ENCODE measurements at regions not wholly inside any gene's neighbourhood (a gene's known extent, or its start where the extent isn't known, plus 50 kb on each side); places are given as distances from the start of the nearest gene placed in this dataset.
"Not testable (repeated sequence)": the region's sequence is repeated elsewhere in the genome, so short reads cannot be mapped to it uniquely, and the experiment has no call there.

DNA sequence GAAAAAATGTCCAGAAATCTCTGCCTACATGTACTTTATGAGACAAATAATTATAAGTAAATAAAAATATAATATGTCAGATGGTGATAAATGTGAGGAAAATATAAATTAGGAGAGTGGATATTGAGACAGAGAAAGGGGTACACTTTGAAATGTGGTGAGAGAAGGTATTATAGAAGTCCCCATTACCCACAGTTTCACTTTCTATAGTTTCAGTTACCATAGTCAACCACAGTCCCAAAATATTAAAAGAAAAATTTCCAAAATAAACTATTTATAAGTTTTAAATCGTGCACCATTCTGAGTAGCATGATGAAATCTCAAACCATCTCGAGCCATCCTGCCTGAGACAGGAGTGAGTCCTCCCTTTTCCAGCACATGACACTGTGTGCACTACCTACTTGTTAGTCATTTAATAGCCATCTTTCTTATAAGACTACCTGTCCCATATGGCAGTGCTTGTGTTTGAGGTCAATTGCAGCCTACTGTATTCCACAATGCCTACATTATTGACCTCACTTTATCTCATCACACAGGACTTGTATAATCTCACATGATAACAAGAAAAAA is 653.7 kb downstream of the DACH1 start:
- no peak for DNase-seq

DNA sequence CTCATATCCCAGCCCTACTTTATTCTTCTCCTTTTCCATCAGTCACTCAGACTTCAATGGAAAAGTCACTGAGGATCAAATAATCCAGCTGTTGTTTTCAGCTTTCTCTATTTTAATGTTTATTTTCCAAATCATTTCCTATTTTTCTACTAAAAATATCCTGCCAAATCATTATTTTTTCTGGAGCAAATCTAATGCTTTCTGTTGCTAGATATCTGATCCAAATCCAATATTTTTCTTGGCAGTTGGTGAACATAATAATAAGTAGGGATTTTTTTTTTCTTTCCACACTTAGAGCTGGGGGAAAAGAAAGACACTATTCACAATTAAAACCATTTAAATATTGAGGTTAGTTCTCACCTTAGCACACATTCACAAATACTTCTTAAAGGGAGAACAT is 656.1 kb downstream of the DACH1 start:
- no peak for DNase-seq

DNA sequence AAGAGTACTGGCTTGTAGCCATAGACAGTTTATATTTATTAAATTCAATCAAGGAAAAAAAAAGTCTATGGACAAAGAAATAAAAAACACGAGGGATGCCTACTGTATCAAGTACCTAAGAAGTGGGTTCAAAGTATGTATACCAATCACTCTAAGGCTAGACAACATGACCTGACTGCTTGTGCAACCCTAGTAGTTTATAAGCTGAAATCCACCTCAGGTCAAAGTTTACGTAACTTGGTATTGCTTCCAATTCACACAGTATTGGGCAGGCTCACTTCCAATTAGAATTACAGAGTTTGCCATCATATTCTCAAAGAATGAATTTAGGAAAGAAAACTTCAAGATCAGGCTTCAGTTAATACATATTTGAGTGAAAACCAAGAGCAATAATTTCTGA is 657.8 kb downstream of the DACH1 start:
- no peak for DNase-seq

DNA sequence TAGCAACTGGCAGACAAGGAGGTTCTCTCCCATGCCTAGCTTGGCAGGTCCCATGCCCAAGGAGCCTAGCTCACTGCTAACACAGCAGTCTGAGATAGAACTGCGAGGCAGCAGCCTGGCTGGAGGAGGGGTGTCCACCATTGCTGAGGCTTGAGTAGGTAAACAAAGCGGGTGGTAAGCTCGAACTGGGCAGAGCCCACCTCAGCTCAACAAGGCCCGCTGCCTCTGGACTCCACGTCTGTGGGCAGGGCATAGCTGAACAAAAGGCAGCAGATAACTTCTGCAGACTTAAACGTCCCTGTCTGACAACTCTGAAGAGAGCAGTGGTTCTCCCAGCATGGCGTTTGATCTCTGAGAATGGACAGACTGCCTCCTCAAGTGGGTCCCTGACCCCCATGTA is 682.4 kb downstream of the DACH1 start:
- DNase-seq, result not testable (repeated sequence)

DNA sequence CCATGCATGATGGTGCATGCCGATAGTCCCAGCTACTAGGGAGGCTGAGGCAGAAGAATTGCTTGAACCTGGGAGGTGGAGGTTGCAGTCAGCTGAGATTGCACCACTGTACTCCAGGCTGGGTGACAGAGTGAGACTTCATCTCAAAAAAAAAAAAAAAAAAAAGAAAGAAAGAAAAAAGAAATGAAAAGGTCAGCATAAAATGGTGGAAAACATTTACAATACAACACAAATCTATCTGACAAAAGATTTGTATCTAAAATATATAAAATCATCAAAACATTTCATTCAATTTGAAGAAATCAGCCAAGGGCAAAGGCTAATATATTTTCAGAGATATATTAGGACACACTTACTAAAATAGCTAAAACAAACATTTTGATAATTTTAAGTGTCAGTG is 683.7 kb downstream of the DACH1 start:
- not testable (repeated sequence) for DNase-seq

DNA sequence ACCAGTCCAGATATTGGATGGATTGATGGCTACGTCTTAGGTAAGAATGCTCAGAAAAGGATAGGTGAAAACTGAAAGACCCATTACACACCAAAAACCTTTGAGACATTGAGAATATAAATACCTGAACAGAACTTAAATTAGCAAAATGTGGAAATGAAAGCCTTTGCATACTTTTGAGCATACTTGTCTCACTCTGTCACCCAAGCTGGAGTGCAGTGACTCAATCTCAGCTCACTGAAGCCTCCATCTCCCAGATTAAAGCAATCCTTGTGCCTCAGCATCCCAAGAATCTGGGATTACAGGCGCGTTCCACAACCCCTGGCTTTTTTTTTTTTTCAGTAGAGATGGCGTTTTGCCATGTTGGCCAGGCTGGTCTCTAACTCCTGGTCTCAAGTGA is 695.3 kb downstream of the DACH1 start:
- no peak for DNase-seq

DNA sequence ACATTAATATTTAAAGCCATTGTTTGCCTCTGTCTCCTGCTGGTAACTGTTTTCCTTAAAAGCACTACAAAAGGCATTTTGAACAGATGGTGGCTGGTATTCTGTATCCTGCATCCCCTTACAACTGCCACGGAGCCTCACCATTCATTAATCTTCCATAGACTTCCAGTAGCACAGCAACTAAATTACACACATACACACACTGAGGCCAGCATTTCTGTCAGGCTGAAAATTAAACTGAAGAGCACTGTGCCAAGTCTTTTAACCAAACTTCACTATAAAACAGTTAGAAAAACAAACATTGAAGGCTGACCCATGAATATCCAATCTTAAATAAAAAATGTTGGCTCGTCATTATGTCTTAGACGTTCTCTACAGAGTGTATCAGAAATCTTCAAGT is 697.8 kb downstream of the DACH1 start:
- DNase-seq, result no peak

DNA sequence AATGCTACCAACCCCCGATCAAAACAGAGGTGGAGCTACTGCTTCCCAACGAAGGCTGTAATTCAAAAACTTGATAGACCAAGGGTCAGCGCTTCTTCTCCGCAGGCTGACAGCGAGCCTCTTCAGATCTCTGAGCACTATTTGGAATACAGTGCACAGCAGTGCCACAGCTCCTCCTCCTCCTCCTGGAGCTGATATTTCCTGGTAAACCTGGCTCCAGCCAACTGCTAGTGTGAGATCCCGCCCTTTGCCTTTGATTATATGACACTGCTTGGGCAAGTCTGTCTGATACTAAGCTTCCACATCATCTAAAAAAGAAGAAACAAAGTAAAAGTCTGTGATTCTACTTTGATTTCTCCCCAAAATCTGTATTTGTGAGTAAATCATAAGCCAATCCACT is 710.5 kb downstream of the DACH1 start:
- DNase-seq, result no peak

DNA sequence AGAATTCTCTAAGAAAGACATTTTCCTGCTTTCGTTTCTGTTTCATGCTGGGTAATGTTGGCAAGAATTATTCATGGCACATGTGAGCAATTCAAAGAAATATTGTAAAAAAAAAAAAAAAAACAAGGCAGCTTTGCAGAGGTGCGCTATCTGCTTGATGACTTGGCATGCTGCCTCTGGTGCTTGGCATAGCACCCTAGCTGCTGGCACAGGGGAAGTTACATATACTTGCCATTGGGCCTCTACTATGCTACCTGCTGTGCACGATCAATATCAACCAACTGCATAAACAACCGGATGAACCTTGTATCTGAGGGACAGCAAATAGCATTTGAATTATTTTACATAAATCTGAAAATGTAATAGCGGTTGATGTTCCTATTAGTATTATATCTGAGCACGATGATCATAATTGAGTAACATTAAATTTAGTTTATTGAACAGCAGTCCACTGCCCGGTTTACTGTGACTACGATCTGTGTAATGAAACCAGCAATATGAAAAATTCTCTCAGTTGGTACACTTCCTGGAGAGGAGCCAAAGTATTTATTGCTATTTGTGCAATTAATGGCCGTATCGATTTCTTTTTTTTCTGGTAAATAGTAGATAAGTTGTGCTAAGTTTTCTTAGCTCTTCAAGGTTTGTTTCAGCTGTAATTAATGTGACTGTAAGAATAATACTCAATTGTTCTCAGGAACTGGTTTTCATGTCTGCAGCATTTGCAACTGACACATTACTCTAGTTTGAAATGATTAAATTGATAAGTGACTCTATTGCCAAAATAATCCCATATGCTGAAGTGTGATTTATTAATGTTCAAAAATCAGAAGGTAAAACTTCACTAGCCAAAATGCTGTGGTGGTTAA is 717.3 kb downstream of the DACH1 start:
- DNase-seq, result peak; percentile 19 to 35

DNA sequence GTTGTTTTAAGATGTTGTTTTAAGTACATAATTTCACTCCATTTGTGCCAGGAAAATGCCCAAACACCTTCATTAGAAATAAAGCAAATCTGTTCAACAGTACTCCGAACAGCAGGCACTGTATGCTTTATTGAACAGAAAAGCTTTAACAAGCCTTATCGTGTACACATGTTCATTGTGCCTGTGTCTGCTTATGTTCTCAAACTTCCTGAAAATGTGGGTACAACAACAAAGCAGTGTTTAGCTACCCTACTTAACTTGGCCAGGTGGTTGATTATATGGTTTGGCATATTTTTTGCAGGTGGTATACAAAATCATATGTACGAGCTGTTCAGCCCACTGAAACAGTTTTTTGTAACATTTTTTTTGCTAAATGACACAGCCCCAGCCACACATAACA is 718.0 kb downstream of the DACH1 start:
- no peak for DNase-seq

DNA sequence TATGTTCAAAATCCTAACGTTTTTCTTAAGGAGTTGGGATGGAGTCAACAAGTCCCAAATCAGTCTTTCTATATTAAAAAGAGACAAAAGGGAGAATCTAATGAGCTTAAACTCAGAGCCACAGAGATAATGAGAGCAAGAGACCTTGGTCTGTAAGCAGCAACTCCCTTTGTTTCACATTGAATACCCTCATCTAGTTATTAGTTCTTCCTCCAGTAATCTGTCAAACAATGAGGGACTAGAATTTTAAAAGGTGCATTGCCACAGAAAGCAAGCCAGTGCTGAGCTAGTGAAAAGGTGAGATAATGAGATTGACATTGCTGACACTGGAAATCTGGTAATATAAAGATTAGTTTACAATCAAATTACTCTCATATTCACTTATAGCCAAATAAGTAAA is 718.6 kb downstream of the DACH1 start:
- no peak for DNase-seq

DNA sequence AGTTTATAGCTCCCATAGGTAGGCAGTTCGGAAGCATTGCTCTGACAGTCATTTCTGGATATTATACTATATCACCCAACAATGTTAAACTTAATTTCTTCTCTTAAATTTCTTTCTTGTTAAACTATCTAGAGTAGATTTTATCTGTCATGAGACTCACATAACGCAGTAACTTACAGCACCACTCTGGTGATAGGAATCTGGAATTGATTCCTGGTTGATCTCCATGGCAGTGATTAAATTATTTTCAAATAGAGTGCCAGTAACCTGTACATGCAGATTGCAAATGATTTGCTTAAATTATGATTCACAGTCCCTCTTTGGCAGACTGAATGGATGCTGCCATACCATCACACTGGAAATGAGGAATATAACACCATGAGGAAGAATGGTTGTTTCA is 722.1 kb downstream of the DACH1 start:
- no peak for DNase-seq

DNA sequence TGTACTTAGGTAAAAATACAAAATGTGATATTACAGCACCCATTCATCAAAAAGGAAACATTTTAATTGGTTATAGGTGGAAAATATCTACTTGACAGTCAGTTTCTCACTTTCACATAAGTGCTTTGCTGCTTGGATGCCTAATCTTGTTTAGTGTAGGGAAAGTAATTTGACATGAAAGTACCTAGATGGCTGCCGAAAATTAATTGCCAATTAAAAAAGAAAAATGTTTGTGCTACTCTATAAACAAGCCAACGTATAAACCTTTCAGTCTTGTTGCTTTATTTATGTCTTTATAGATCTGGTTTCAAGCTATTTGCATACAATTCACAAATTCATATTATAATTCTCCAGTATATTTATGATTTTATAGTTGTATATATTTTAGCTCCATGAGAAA is 729.9 kb downstream of the DACH1 start:
- no peak for DNase-seq

DNA sequence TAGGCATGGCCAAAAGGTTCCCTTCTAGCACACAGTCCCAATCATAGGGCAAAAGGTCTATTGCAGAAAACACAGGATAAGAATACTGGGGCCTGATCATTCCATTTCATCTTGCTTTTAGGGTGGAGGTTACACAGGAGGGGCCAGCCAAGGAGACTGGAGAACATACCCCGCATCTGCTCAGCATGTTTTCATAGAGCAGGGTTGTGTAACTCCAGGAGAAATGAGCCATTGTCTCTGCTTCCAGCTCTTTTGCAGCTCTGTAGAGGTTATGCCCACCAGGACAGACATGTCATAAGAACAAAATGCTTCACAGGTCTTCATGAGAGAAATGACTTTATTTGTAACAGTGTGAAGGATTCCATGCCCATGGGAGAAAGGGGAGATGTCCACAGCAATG is 742.8 kb downstream of the DACH1 start:
- no peak for DNase-seq

DNA sequence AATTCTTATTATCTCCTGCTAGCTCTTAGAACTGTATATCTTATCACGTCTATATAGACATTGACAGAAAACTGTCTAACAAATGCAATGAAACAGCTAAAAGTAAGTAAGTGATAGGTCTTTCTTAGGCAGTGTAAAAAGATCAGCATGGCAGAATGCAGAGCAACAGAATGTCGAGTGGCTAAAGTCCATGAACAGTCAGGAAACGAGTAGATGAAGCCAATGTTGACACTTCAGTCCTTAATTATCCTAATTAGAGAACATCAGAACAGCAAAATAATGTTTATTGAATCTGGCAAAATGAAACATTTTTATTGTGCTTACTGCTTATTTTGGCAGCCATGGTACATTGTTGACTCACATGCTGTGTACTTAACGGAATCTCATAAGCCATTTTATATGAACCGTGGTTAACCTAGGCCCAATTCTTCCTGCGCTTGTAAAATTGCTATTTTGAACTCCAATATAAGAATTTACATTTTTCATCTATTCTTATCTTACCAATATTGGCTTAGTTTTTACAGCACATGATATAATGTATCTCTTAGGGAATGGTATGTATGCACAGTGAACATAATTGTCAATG is 748.1 kb downstream of the DACH1 start:
- DNase-seq, result no peak

DNA sequence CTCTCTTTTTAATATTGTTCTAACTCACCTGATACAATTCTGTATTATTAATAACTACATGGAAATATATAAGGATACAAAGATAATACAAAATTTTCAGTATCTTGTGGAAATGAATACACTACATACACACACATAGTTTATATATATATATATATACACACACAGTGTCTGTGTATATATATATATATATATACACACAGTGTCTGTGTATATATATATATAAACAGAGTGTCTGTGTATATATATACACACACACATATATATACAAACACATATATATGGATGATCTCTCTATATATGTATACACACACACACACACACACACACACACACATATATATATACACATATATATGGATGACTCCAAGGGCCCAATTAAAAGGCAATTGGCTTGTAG is 749.1 kb downstream of the DACH1 start:
- DNase-seq, result no peak

DNA sequence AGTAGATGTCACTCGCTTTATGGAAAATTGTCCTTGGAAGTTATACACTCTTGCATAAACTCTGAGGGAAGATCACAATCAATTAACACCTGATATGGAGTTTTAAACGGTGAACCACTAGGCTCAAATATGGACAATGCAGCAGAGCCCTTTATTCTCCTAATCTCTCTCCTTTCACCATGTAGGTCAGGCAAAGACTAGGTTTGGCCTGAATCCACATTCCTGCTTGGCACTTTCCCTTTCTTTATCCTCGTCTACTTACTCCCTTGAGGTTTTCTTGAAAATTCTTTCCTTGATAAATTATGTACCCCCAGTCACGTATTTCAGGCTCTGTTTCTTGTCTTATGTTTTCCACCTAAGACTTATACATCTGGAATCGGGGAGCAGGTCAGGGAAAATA is 751.7 kb downstream of the DACH1 start:
- DNase-seq, result no peak

DNA sequence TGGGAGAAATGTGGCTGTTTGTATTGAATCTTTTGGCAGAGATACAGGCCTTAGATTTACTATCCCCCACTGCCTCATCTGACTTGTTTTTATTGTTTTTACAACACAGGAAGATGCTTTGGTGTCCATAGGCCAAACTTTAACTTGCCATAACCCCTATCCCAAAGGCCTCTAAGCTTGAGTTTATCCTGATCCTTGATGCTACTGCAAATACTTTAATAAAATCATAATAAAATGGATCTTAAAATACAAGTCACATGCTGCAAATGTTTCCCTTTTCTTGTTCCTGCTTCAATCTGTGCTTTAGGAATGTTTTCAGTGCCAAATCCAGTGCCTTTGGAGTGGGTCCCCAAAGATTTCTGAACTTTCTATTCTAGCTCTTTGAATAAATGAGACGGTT is 770.6 kb downstream of the DACH1 start:
- DNase-seq, result no peak

DNA sequence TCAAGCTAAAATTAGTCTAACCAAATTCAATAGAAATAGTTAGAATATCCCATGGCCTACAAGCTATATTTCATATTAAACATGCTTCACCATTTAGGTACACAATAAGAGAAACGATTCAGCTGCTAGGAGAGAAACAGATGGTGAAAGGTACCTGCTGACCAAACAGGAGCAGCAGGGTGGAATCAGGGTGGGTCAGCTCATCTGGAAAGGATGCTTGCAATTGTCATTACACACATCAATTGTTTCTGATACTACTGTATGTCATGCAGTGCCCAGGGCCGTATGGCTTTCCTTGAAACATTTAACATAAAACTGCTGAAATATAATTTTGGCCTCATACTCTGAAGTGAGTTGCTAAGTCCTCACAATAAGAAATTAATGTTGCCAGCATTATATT is 776.0 kb downstream of the DACH1 start:
- peak in 1 of 2 experiments; percentile 5 for DNase-seq

DNA sequence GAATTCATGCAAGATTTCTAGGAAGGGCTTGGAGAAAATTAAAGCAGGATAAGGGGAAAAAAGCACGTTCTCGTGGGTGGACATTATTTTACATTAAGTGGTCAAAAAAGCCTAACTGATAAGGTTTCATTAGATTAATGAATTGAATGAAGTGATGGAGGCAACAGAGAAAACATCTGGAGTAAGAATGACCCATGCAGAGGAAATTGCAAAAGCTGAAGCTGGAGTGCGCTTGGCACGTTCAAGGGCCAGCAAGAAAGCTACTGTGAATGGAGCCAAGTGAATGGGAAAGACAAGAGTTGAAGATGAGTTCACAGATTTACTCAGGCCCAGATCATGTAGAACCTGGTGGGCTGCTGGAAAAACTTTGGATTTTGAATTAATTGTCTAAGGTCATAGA is 777.9 kb downstream of the DACH1 start:
- DNase-seq, result no peak

DNA sequence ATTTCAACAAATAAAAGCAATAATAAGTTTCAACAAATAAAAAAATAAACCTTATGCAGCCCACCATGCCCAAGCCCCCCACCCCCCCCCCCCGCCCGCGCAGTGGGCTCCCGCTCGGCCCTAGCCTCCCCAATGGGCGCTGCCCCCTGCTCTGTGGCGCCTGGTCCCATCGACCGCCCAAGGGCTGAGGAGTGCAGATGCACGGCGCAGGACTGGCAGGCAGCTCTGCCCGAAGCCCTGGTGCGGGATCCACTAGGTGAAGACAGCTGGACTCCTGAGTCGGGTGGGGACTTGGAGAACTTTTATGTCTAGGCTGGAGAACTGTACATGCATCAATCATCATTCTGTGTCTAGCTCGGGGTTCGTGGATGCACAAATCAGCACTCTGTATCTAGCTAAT is 779.6 kb downstream of the DACH1 start:
- DNase-seq, result no peak

DNA sequence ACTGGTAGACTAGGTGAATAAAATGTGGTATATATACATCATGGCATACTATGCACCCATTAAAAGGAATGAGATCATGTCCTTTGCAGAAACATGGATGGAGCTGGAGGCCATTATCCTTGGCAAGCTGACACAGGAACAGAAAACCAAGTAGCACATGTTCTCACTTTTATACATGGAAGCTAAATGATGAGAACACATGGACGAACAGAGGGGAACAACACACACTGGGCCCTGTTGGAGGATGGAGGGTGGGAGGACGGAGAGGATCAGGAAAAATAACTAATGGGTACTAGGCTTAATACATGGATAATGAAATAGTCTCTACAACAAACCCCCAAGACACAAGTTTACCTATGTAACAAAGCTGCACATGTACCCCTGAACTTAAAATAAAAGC is 780.0 kb downstream of the DACH1 start:
- no peak for DNase-seq

DNA sequence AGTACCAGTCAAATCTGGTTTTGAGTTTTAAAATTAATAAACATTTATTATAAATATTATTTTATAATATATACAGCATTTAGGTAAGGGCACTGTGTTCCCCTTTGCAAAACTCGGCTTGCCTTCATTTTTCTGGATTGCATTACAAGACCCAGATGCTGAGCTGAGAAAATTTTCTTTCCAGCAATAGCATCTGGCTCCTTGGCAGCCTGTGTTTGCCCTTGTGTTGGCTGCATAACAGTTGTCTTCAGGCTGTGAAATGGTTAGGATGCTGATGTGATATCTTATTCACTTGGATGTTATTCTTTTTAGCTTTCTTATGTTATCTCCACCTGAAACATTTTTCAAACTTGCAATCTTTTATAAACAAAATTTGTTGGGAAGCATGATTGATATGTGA is 784.4 kb downstream of the DACH1 start:
- no peak for DNase-seq

DNA sequence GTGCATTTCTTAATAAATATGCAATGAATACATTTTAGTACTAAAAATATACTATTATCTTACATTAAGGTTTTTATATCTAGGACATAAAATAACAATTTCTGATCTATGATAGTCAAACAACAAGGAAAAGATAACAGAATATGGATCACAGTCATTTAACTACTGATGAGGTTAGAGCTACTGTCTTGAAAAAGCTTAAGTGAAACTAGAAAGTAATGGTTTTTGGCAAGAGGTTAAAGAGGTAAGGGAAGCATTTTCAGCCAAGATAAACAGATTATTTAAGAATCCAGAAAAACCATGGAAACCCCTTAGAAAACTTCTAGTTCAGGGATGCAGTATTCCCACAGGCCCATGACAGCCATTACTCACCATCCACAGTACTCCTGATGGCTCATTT is 787.4 kb downstream of the DACH1 start:
- no peak for DNase-seq

DNA sequence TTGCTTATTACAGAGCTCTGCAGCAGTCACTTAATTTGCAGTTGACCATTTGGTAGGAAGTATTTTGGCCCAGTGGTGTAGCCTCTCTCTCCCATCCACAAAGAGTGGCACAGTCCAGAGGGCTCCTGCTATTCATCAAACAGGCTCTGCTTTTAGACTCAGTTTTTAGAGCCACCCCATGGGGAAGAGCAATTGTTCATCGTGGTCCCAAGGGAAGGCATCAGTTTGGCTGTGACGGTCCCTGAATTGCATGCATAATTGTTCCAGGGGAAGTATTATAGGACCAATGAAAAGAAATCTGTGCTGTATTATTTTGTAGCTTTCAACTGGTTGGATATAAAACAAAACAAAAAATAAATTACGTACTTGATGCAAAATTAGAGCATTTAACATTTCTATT is 799.0 kb downstream of the DACH1 start:
- no peak for DNase-seq

All from SHP77 (cell line).